ENCODE measurements at regions not wholly inside any gene's neighbourhood (a gene's known extent, or its start where the extent isn't known, plus 50 kb on each side); places are given as distances from the start of the nearest gene placed in this dataset.
A peak's percentile ranks its signal among the peaks of the same experiment; 100 is the strongest.

GRCh38 chr12:111034083-111034885, 113.9 kb upstream of the MYL2 start, which contains the start of gene CUX2:
TSS of gene CUX2 (plus strand) at chr12:111034165.
- no peak within 1 kb of the TSS for H2AFZ ChIP-seq
- no peaks in the 10 kb centered on the region for H3K9me2 ChIP-seq (replicated peaks; ENCODE audit: insufficient read depth)
- no peaks in the 10 kb centered on the region for H3K79me2 ChIP-seq
- no peaks in the 10 kb centered on the region for H3K9me3 ChIP-seq (ENCODE audit: low read depth)
- H3K4me1 ChIP-seq (ENCODE audit: insufficient read depth) = peaks cover 8% of the 10 kb centered on the region
- H3K36me3 ChIP-seq (replicated peaks; ENCODE audit: insufficient read depth, low read depth) = no peaks in the 10 kb centered on the region
- H3K27ac ChIP-seq = no peak within 1 kb of the TSS
- TF ChIP-seq, protein P1, sequence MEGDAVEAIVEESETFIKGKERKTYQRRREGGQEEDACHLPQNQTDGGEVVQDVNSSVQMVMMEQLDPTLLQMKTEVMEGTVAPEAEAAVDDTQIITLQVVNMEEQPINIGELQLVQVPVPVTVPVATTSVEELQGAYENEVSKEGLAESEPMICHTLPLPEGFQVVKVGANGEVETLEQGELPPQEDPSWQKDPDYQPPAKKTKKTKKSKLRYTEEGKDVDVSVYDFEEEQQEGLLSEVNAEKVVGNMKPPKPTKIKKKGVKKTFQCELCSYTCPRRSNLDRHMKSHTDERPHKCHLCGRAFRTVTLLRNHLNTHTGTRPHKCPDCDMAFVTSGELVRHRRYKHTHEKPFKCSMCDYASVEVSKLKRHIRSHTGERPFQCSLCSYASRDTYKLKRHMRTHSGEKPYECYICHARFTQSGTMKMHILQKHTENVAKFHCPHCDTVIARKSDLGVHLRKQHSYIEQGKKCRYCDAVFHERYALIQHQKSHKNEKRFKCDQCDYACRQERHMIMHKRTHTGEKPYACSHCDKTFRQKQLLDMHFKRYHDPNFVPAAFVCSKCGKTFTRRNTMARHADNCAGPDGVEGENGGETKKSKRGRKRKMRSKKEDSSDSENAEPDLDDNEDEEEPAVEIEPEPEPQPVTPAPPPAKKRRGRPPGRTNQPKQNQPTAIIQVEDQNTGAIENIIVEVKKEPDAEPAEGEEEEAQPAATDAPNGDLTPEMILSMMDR (IDR thresholded peaks at IDR 0.05; ENCODE audit: poor library complexity) = no peak
- TF ChIP-seq EZH2phosphoT487 (IDR thresholded peaks at IDR 0.05; ENCODE audit: low read depth, severe bottlenecking, unreplicated experiment) = no peak
- no peak for TF ChIP-seq EZH2 (IDR thresholded peaks at IDR 0.05; ENCODE audit: borderline replicate concordance)
- no peak within 1 kb of the TSS for H3K4me3 ChIP-seq
- no peaks in the 10 kb centered on the region for H4K20me1 ChIP-seq (ENCODE audit: insufficient read depth, poor library complexity, severe bottlenecking)
- WGBS (ENCODE audit: low lambda C conversion rate, missing lambda C conversion rate) = 2% methylated on average over 31 of the region's 100 CpGs
- peaks cover 91% of the 10 kb centered on the region for H3K27me3 ChIP-seq
- peak; percentile 15 for DNase-seq (ENCODE audit: low spot score)
- peak within 1 kb of the TSS; percentile 86 for H3K4me2 ChIP-seq

- DNase-seq (ENCODE audit: low spot score) = peak; percentile 17
- peak; percentile 93 for TF ChIP-seq EZH2 (IDR thresholded peaks at IDR 0.05; ENCODE audit: borderline replicate concordance)
- TF ChIP-seq EZH2phosphoT487 (IDR thresholded peaks at IDR 0.05; ENCODE audit: low read depth, severe bottlenecking, unreplicated experiment) = peak; percentile 50
- TF ChIP-seq, protein P1 (IDR thresholded peaks at IDR 0.05; ENCODE audit: poor library complexity) = peak; percentile 36
- H3K4me3 ChIP-seq = no peak overlapping the region
Observed at GRCh38 chr12:111033281-111034082, 113.1 kb upstream of the MYL2 start.

GRCh38 chr12:111032591-111032919, 112.2 kb upstream of the MYL2 start:
- no peaks in the 10 kb centered on the region for H3K9me3 ChIP-seq (ENCODE audit: low read depth)
- H2AFZ ChIP-seq = no peak overlapping the region
- H3K79me2 ChIP-seq = no peaks in the 10 kb centered on the region
- WGBS (ENCODE audit: low lambda C conversion rate, missing lambda C conversion rate) = 47% methylated on average over 5 of the region's 5 CpGs
- peaks cover 8% of the 10 kb centered on the region for H3K4me1 ChIP-seq (ENCODE audit: insufficient read depth)
- H3K4me3 ChIP-seq = no peak overlapping the region
- peaks cover 90% of the 10 kb centered on the region for H3K27me3 ChIP-seq
- TF ChIP-seq EZH2phosphoT487 (IDR thresholded peaks at IDR 0.05; ENCODE audit: low read depth, severe bottlenecking, unreplicated experiment) (no peak), EZH2 (IDR thresholded peaks at IDR 0.05; ENCODE audit: borderline replicate concordance) (no peak)
- TF ChIP-seq, protein P1 (IDR thresholded peaks at IDR 0.05; ENCODE audit: poor library complexity) = no peak
- H4K20me1 ChIP-seq (ENCODE audit: insufficient read depth, poor library complexity, severe bottlenecking) = no peaks in the 10 kb centered on the region
- no peak overlapping the region for H3K27ac ChIP-seq
- H3K4me2 ChIP-seq = no peak overlapping the region
- H3K9me2 ChIP-seq (replicated peaks; ENCODE audit: insufficient read depth) = no peaks in the 10 kb centered on the region
- H3K36me3 ChIP-seq (replicated peaks; ENCODE audit: insufficient read depth, low read depth) = no peaks in the 10 kb centered on the region
- no peak for DNase-seq (ENCODE audit: low spot score)

More at GRCh38 chr12:111033281-111034082, 113.1 kb upstream of the MYL2 start:
- H4K20me1 ChIP-seq (ENCODE audit: insufficient read depth, poor library complexity, severe bottlenecking) = no peaks in the 10 kb centered on the region
- no peak overlapping the region for H2AFZ ChIP-seq
- peaks cover 8% of the 10 kb centered on the region for H3K4me1 ChIP-seq (ENCODE audit: insufficient read depth)
- no peaks in the 10 kb centered on the region for H3K9me2 ChIP-seq (replicated peaks; ENCODE audit: insufficient read depth)
- no peaks in the 10 kb centered on the region for H3K79me2 ChIP-seq
- no peaks in the 10 kb centered on the region for H3K9me3 ChIP-seq (ENCODE audit: low read depth)
- no peaks in the 10 kb centered on the region for H3K36me3 ChIP-seq (replicated peaks; ENCODE audit: insufficient read depth, low read depth)
- H3K4me2 ChIP-seq = peak overlapping the region; percentile 86
- peaks cover 91% of the 10 kb centered on the region for H3K27me3 ChIP-seq
- WGBS (ENCODE audit: low lambda C conversion rate, missing lambda C conversion rate) = 2% methylated on average over 50 of the region's 93 CpGs
- H3K27ac ChIP-seq = no peak overlapping the region

Measured in hepatocyte (in vitro differentiated cells).